ENCODE measurements at regions not wholly inside any gene's neighbourhood (a gene's known extent, or its start where the extent isn't known, plus 50 kb on each side); places are given as distances from the start of the nearest gene placed in this dataset.

DNA sequence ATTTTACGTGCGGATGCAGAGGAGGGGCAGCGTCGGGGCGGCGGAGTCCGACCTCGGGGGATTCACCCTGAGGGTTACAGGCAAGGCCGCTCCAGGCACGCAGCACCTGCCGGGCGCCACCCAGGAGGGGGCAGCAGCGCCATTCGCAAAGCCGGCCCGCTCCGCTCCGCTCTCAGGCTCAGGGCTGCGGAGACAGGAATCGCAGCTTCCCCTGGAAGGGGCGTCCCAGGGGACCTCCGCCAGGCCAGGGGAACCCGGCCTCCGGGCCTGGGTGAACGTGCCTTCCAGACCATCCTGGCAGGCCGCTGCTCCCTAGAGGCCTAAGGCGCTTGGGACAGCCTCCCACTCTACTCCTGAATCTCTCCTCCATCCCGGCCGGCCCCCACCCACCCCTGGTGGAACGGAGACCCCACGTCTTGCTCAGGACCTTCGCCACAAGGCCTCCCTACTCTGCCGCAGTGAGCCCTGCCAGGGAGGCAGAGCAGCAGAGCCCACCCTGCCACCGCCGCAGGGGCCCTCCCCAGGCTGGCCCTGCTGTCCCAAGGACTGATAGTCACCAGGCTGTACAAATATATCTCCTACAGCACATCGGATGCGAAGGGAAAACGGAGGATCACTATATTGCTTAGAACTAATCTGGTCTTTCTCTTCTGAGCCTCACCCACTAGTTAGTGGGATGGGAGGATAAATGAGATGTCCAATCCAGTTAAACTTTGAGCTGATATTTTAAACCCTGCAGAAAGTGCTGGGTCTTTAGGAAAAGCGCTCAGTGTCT lies 115.0 kb downstream of the SMIM20 start:
- Histone ChIP-seq H3K27ac (replicated peaks in 1 of 4) (peak overlapping the region in 2 of 4 donors; percentile 13 to 19), H3K36me3 (no peaks in the 10 kb centered on the region), H3K9me3 (no peaks in the 10 kb centered on the region), H3K4me3 (peak overlapping the region; percentile 11 to 47 (median 30)), H3K27me3 (peaks cover 0 to 5% (median 2%) of the 10 kb centered on the region in 4 donors), H3K4me1 (peaks cover 9 to 48% (median 37%) of the 10 kb centered on the region in 4 donors)
- intact Hi-C loops (cut with DNase I): loop anchor here (5.0 kb wide), 2 partner anchors 293 to 383 kb away; partner anchors contain the start of gene RBPJ
- TF ChIP-seq CTCF (IDR thresholded peaks at IDR 0.05) (peak; percentile 63 to 85 (median 75)), POLR2A (IDR thresholded peaks at IDR 0.05; ENCODE audit: low read depth) (no peak)
- no peak for DNase-seq (ENCODE audit: extremely low spot score)
- WGBS: 34% methylated on average over 22 of the region's 39 CpGs

GRCh38 chr4:26029568-26030131 lies 115.6 kb downstream of the SMIM20 start:
- TF ChIP-seq POLR2A (IDR thresholded peaks at IDR 0.05; ENCODE audit: low read depth): no peak
- no peak for TF ChIP-seq EP300 (IDR thresholded peaks at IDR 0.05)
- no peak for TF ChIP-seq POLR2AphosphoS5 (IDR thresholded peaks at IDR 0.05)
- TF ChIP-seq CTCF (IDR thresholded peaks at IDR 0.05): no peak
- DNase-seq (ENCODE audit: extremely low spot score): no peak
- intact Hi-C loops (cut with DNase I): loop anchor here (5.0 kb wide), 3 partner anchors 53 to 383 kb away; partner anchors contain the start of gene RBPJ
- WGBS: 77% methylated on average over 10 of the region's 18 CpGs
- no peaks in the 10 kb centered on the region for H3K36me3 ChIP-seq
- H3K4me3 ChIP-seq: no peak overlapping the region
- no peak overlapping the region for H3K27ac ChIP-seq (replicated peaks in 1 of 4)
- no peaks in the 10 kb centered on the region for H3K9me3 ChIP-seq
- H3K27me3 ChIP-seq: peaks cover 0 to 5% (median 2%) of the 10 kb centered on the region in 4 donors
- peaks cover 9 to 51% (median 37%) of the 10 kb centered on the region in 4 donors for H3K4me1 ChIP-seq

DNA sequence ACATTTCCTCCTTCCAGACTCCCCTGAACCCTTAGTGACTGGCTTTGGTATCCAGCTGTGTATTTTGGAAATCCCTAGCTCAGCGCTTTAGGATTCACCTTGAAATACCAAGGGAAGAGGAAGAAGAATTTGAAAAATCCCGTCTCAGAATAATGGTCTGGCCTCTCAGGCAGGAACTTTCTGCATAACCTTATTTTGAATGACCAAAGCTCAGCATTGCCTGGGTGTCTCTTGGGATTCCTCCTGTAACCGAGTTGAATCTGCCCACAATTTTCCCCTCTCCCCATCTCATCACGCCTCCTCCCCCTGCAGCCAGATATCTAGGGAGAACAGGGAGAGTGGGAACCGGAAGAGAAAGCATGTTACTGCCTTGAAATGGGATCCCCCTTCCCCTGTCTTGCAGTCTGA lies 116.2 kb downstream of the SMIM20 start:
- intact Hi-C loops (cut with DNase I): loop anchor here (5.0 kb wide), 1 partner anchor 52 kb away; no protein-coding TSS in a partner anchor
- Histone ChIP-seq H3K36me3 (no peaks in the 10 kb centered on the region), H3K9me3 (no peaks in the 10 kb centered on the region), H3K4me3 (no peak overlapping the region), H3K27me3 (peaks cover 0 to 5% (median 2%) of the 10 kb centered on the region in 4 donors), H3K4me1 (peaks cover 9 to 51% (median 37%) of the 10 kb centered on the region in 4 donors), H3K27ac (replicated peaks in 1 of 4) (no peak overlapping the region)
- DNase-seq (ENCODE audit: extremely low spot score): no peak
- 60% methylated on average over 5 of the region's 5 CpGs for WGBS
- no peak for TF ChIP-seq POLR2AphosphoS5 (IDR thresholded peaks at IDR 0.05)
- TF ChIP-seq POLR2A (IDR thresholded peaks at IDR 0.05; ENCODE audit: low read depth): no peak
- TF ChIP-seq EP300 (IDR thresholded peaks at IDR 0.05): no peak
- no peak for TF ChIP-seq CTCF (IDR thresholded peaks at IDR 0.05)

DNA sequence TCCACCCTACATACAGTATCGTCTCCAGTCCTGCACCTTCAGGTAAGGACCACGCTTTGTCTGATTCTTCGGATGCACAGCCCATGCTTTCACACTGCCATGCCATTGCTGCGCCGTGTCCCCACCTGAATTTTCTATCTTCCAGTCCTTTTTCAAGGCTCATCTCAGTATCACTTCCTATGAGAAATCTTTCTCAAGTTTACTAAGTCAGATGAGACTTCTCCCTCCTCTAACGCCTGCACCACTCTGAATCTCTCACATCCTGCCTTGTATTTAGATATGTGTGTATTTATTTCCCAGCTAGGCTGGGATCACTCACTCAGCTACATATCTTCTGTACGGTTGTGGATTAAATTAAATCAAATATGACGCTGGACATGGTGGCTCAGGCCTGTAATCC lies 116.8 kb downstream of the SMIM20 start:
- Histone ChIP-seq H3K27me3 (peaks cover 0 to 5% (median 2%) of the 10 kb centered on the region in 4 donors), H3K27ac (replicated peaks in 1 of 4) (no peak overlapping the region), H3K36me3 (no peaks in the 10 kb centered on the region), H3K9me3 (no peaks in the 10 kb centered on the region), H3K4me3 (no peak overlapping the region), H3K4me1 (peaks cover 9 to 51% (median 37%) of the 10 kb centered on the region in 4 donors)
- WGBS: 94% methylated on average over 8 of the region's 8 CpGs
- DNase-seq (ENCODE audit: extremely low spot score): no peak
- no peak for TF ChIP-seq CTCF (IDR thresholded peaks at IDR 0.05)
- no peak for TF ChIP-seq POLR2AphosphoS5 (IDR thresholded peaks at IDR 0.05)
- no peak for TF ChIP-seq EP300 (IDR thresholded peaks at IDR 0.05)
- TF ChIP-seq POLR2A (IDR thresholded peaks at IDR 0.05; ENCODE audit: low read depth): no peak
- intact Hi-C loops (cut with DNase I): loop anchor here (5.0 kb wide), 1 partner anchor 52 kb away; no protein-coding TSS in a partner anchor

Data from esophagus muscularis mucosa (tissue), 4 donors.